ENCODE measurements at regions not wholly inside any gene's neighbourhood (a gene's known extent, or its start where the extent isn't known, plus 50 kb on each side); places are given as distances from the start of the nearest gene placed in this dataset.

DNA sequence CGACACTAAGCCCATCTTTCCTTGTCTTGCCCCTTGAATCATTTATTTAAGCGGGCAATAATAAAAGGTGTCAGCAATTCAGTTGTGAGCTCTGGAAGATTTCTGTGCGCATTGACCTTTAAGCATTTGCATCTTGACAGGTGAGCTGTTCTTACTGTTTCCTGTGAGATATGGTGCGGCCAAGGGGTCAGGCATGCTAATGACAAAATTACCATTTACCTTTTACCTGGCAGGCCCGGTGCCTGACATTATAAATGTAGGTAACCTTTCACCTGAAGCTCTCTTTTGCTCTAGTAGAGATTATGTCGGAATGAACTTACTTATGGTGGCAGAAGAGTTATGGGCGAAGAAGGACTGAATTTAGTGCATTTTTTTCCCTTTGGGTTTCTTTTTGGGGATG lies 89.3 kb upstream of the EEF1E1 start:
- no peak for TF ChIP-seq POLR2AphosphoS5 (IDR thresholded peaks at IDR 0.05; ENCODE audit: low read depth, low read length)
- no peak for TF ChIP-seq TAF1 (IDR thresholded peaks at IDR 0.05; ENCODE audit: borderline replicate concordance, low read depth, low read length)
- TF ChIP-seq POLR2A (IDR thresholded peaks at IDR 0.05; ENCODE audit: low read depth, low read length), result no peak
- DNase-seq (ENCODE audit: insufficient read length) (no peak), FAIRE-seq (no peak)

GRCh38 chr6:8187209-8187608 lies 84.9 kb upstream of the EEF1E1 start:
- FAIRE-seq (no peak), DNase-seq (ENCODE audit: insufficient read length) (no peak)
- TF ChIP-seq POLR2AphosphoS5 (IDR thresholded peaks at IDR 0.05; ENCODE audit: low read depth, low read length) (no peak), POLR2A (IDR thresholded peaks at IDR 0.05; ENCODE audit: low read depth, low read length) (no peak), TAF1 (IDR thresholded peaks at IDR 0.05; ENCODE audit: borderline replicate concordance, low read depth, low read length) (no peak)

DNA sequence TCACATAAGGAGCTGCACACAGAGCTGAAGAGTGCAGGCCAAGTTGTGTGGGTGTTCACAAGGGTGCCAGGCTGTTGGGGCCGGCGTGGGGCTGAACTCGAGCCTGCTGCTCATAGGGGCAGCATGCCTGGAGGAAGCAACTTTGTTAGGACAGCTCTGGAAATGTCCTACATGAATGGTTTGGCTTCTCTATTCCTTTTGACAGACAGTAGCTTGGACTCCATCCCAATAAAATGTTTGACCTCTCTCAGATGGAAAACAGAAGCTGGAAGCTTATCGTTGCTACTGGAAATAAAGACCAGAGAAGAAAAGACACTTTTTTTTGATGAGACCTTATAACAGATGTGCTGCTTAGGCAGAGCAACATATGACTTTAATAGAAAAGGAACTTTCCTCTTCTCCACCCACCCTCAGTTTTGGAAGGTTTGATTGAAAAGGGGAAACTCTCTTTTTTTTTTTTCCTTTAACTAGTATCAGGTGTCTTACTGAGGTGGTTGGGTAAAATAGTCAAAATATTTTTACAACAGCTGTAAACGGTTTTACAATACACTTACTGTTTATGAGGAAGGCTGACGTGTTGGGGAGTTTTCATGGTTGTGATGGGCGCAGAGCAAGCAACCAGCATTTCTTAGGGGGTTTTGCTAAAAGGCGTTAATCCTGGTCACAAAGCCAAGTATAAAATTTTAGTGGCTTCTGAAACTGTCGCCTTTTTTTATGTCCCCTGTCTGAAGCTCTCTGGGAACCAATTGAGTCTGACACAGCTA lies 80.7 kb upstream of the EEF1E1 start:
- no peak for FAIRE-seq
- no peak for DNase-seq (ENCODE audit: insufficient read length)
- no peak for TF ChIP-seq POLR2AphosphoS5 (IDR thresholded peaks at IDR 0.05; ENCODE audit: low read depth, low read length)
- no peak for TF ChIP-seq TAF1 (IDR thresholded peaks at IDR 0.05; ENCODE audit: borderline replicate concordance, low read depth, low read length)
- no peak for TF ChIP-seq POLR2A (IDR thresholded peaks at IDR 0.05; ENCODE audit: low read depth, low read length)

DNA sequence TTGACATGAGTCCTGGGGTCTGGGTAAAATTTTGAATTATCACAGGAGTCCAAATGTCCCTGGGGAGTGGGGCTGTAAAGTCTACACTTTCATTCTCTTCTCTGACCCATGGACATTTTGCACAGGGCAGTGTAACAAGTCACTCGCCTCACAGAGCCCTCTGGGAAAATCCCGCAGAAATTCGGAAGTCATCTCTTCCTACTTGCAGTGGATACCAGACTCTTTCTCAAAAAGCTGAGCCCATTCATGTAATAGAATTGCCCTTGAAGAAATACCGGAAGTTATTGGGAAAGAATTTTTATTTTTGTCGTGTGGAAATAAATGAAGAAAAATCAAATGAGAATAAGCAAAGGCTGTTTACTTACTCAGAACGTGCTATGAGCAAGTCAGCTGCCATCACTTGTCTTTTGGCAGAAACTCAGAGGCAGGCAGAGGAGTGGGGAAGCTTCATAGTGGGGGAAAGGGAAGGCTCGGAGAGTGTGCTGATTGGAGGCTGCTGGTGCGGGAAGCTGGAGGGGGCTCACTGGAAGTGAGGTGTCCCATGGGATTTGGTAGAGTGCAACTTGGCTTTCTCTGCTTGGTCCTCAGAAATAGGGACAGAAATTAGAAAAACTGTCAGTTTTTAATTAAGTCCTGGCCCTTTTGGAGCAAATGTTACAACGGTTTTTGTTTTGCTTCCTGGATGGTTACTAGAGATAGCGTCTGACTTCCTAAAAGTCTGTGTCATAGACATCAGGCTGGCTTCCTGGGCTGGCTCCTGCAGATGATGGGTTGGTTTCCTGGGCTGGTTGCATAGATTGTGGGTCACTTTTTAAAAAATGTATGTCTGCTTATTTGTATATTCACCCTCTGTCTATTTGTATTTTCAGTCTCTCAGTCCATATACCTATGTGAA lies 79.8 kb upstream of the EEF1E1 start:
- TF ChIP-seq POLR2AphosphoS5 (IDR thresholded peaks at IDR 0.05; ENCODE audit: low read depth, low read length) (no peak), TAF1 (IDR thresholded peaks at IDR 0.05; ENCODE audit: borderline replicate concordance, low read depth, low read length) (no peak)
- DNase-seq (ENCODE audit: insufficient read length), result no peak
- FAIRE-seq, result no peak

- no peak for DNase-seq (ENCODE audit: insufficient read length)
- no peak for FAIRE-seq
- TF ChIP-seq POLR2A (IDR thresholded peaks at IDR 0.05; ENCODE audit: low read depth, low read length) (no peak), POLR2AphosphoS5 (IDR thresholded peaks at IDR 0.05; ENCODE audit: low read depth, low read length) (no peak), TAF1 (IDR thresholded peaks at IDR 0.05; ENCODE audit: borderline replicate concordance, low read depth, low read length) (no peak)
These were observed 79.0 kb upstream of the EEF1E1 start for GRCh38 chr6:8181160-8181881.

GRCh38 chr6:8180327-8181159 lies 78.2 kb upstream of the EEF1E1 start:
- no peak for FAIRE-seq
- TF ChIP-seq POLR2AphosphoS5 (IDR thresholded peaks at IDR 0.05; ENCODE audit: low read depth, low read length) (no peak), POLR2A (IDR thresholded peaks at IDR 0.05; ENCODE audit: low read depth, low read length) (no peak), TAF1 (IDR thresholded peaks at IDR 0.05; ENCODE audit: borderline replicate concordance, low read depth, low read length) (no peak)
- no peak for DNase-seq (ENCODE audit: insufficient read length)

- FAIRE-seq (no peak), DNase-seq (ENCODE audit: insufficient read length) (no peak)
- TF ChIP-seq TAF1 (IDR thresholded peaks at IDR 0.05; ENCODE audit: borderline replicate concordance, low read depth, low read length) (no peak), POLR2A (IDR thresholded peaks at IDR 0.05; ENCODE audit: low read depth, low read length) (no peak), POLR2AphosphoS5 (IDR thresholded peaks at IDR 0.05; ENCODE audit: low read depth, low read length) (no peak)
These were observed 75.4 kb upstream of the EEF1E1 start for GRCh38 chr6:8177721-8178120.

DNA sequence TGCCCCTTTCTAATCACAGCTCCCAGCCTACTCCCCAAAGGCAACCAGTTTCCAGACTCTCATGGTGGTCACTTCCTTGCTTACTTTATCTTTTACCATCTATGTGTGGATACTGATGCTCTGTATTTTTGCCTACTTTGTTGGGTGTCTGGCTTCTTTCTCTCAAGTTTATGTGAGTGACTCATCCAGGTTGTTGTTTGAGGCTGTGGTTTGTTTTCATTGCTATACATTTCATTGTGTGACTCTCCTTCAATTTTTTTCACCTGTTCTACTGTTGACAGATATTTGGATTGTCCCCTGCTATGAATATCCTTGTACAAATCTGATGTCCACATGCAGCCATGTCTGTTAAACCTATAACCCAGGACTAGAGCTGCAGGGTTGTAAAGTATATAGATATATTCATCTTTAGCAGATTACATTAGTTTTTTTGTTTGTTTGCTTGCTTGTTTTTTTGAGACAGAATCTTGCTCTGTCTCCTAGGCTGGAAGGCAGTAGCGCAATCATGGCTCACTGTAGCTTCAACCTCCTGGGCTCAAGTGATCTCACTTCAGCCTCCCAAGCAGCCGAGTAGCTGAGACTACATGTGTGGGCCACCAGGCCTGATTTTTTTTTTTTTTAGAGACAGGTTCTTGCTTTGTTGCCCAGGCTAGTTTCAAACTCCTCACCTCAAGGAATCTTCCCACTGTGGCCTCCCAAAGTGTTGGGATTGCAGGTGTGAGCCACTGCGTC lies 72.9 kb upstream of the EEF1E1 start:
- TF ChIP-seq POLR2AphosphoS5 (IDR thresholded peaks at IDR 0.05; ENCODE audit: low read depth, low read length) (no peak), TAF1 (IDR thresholded peaks at IDR 0.05; ENCODE audit: borderline replicate concordance, low read depth, low read length) (no peak), POLR2A (IDR thresholded peaks at IDR 0.05; ENCODE audit: low read depth, low read length) (no peak)
- no peak for DNase-seq (ENCODE audit: insufficient read length)
- FAIRE-seq, result no peak

- DNase-seq (ENCODE audit: insufficient read length), result no peak
- no peak for TF ChIP-seq TAF1 (IDR thresholded peaks at IDR 0.05; ENCODE audit: borderline replicate concordance, low read depth, low read length)
- TF ChIP-seq POLR2A (IDR thresholded peaks at IDR 0.05; ENCODE audit: low read depth, low read length), result no peak
- TF ChIP-seq POLR2AphosphoS5 (IDR thresholded peaks at IDR 0.05; ENCODE audit: low read depth, low read length), result no peak
- FAIRE-seq, result no peak
These were observed 72.2 kb upstream of the EEF1E1 start for GRCh38 chr6:8174571-8174970.

GRCh38 chr6:8172530-8172929 lies 70.2 kb upstream of the EEF1E1 start:
- DNase-seq (ENCODE audit: insufficient read length), result no peak
- no peak for FAIRE-seq
- no peak for TF ChIP-seq POLR2AphosphoS5 (IDR thresholded peaks at IDR 0.05; ENCODE audit: low read depth, low read length)
- no peak for TF ChIP-seq POLR2A (IDR thresholded peaks at IDR 0.05; ENCODE audit: low read depth, low read length)
- TF ChIP-seq TAF1 (IDR thresholded peaks at IDR 0.05; ENCODE audit: borderline replicate concordance, low read depth, low read length), result no peak
